ENCODE measurements at regions not wholly inside any gene's neighbourhood (a gene's known extent, or its start where the extent isn't known, plus 50 kb on each side); places are given as distances from the start of the nearest gene placed in this dataset.

- dilution Hi-C loops (cut with HindIII; ENCODE audit: low sequenced_read_pairs, unreplicated experiment), result no loop called here
- POLR2A ChIA-PET (ENCODE audit: unreplicated experiment), result no interaction called here
Measured at GRCh38 chr12:83843541-83843940, 1069.1 kb downstream of the SLC6A15 start.

More at GRCh38 chr12:83843541-83843940, 1069.1 kb downstream of the SLC6A15 start:
- Histone ChIP-seq H3K4me2 (ENCODE audit: low read depth, low read length) (no peak overlapping the region), H3K4ac (ENCODE audit: low read depth, low read length) (no peak overlapping the region), H3K4me3 (ENCODE audit: insufficient read depth, low read depth, low read length) (no peak overlapping the region), H3K79me1 (ENCODE audit: low read depth in 1 of 2, low read length in 2 of 2) (no peaks in the 10 kb centered on the region), H2BK120ac (ENCODE audit: low read depth, low read length) (no peak overlapping the region), H4K91ac (ENCODE audit: insufficient read depth, low read depth, low read length) (no peak overlapping the region), H3K27me3 (ENCODE audit: control insufficient read depth, insufficient read depth, low read length) (no peaks in the 10 kb centered on the region), H2AFZ (replicated peaks; ENCODE audit: low read length, poor library complexity) (no peak overlapping the region), H2BK15ac (ENCODE audit: low read depth, low read length) (no peak overlapping the region), H2BK5ac (ENCODE audit: low read depth, low read length, poor library complexity, severe bottlenecking) (no peak overlapping the region), H3K9ac (ENCODE audit: low read depth, low read length) (no peak overlapping the region), H3K27ac (ENCODE audit: insufficient read depth, low read length) (no peak overlapping the region), H4K5ac (ENCODE audit: low read depth, low read length) (no peak overlapping the region), H2BK20ac (ENCODE audit: low read depth, low read length) (no peak overlapping the region), H3K56ac (ENCODE audit: extremely low read depth, insufficient read depth, low read length) (no peak overlapping the region), H4K20me1 (ENCODE audit: insufficient read depth, low read length) (no peaks in the 10 kb centered on the region), H3K9me3 (ENCODE audit: control insufficient read depth, insufficient read depth, low read length) (no peaks in the 10 kb centered on the region), H3K9me1 (ENCODE audit: insufficient read depth, low read length) (no peaks in the 10 kb centered on the region), H4K8ac (ENCODE audit: low read depth in 2 of 2, low read length in 2 of 2) (no peak overlapping the region), H3K4me1 (ENCODE audit: control insufficient read depth, insufficient read depth, low read length) (no peaks in the 10 kb centered on the region), H3K23ac (ENCODE audit: low read depth, low read length) (no peak overlapping the region), H2AK5ac (ENCODE audit: low read depth, low read length) (no peak overlapping the region), H3K36me3 (ENCODE audit: control insufficient read depth, insufficient read depth, low read length) (no peaks in the 10 kb centered on the region), H3K14ac (replicated peaks; ENCODE audit: low read depth, low read length) (no peak overlapping the region), H2AK9ac (replicated peaks; ENCODE audit: low read depth, low read length, poor library complexity) (no peak overlapping the region), H3K18ac (ENCODE audit: low read depth, low read length) (no peak overlapping the region)
- WGBS, 2 experiments (ENCODE audit: extremely low coverage in 2 of 2, insufficient read length in 1 of 2), result no CpG with 5 or more reads among the region's 2 CpGs
- DNase-seq (no peak), ATAC-seq (ENCODE audit: low read depth) (no peak)
- no TSS peak for BruUV-seq (replicated peaks)
- CTCF ChIA-PET, result no interaction called here
- intact Hi-C loops (cut with micrococcal nuclease) (no loop called here), in situ Hi-C loops (cut with MboI; ENCODE audit: low sequenced_read_pairs) (no loop called here)
- TF ChIP-seq CTCF (conservative IDR thresholded peaks at IDR 0.05; ENCODE audit: low read depth, low read length), result no peak
- no peak for TF ChIP-seq NFE2L2 (IDR thresholded peaks at IDR 0.05; ENCODE audit: low read depth, low read length)
- TF ChIP-seq ELK1 (IDR thresholded peaks at IDR 0.05; ENCODE audit: borderline replicate concordance, low read depth, low read length), result no peak
- no peak for TF ChIP-seq CEBPB (IDR thresholded peaks at IDR 0.05; ENCODE audit: low read depth, low read length)
- TF ChIP-seq USF2 (IDR thresholded peaks at IDR 0.05; ENCODE audit: low read depth, low read length), result no peak
- TF ChIP-seq RFX5 (IDR thresholded peaks at IDR 0.05; ENCODE audit: low read depth, low read length), result no peak
- no peak for TF ChIP-seq POLR2A (IDR thresholded peaks at IDR 0.05; ENCODE audit: low read depth, low read length)
- TF ChIP-seq MAZ (IDR thresholded peaks at IDR 0.05; ENCODE audit: borderline replicate concordance, low read depth, low read length), result no peak
- no peak for TF ChIP-seq FOS (IDR thresholded peaks at IDR 0.05; ENCODE audit: low read depth, low read length)
- TF ChIP-seq CHD1 (IDR thresholded peaks at IDR 0.05; ENCODE audit: low read depth, low read length), result no peak
- no peak for TF ChIP-seq BHLHE40 (IDR thresholded peaks at IDR 0.05; ENCODE audit: low read depth, low read length)
- no peak for TF ChIP-seq RAD21 (IDR thresholded peaks at IDR 0.05; ENCODE audit: low read length)

All from IMR-90 (cell line).